OCI-LY7 (cell line): ENCODE measurements at regions not wholly inside any gene's neighbourhood (a gene's known extent, or its start where the extent isn't known, plus 50 kb on each side); places are given as distances from the start of the nearest gene placed in this dataset.

Source experiments
- BruUV-seq: library from RNA; stranded (reverse); fragments of 400-500 nt; replicated peaks from 2 replicates; lab custom pipeline; 2021; lab: Mats Ljungman, UMichigan
- CTCF ChIA-PET: fragments of 300-600 bp; sonication (Branson Sonifier 250); formaldehyde crosslinking; loops from one replicate; lab custom pipeline; 2022; ENCODE audit warnings: antibody characterized with exemption; ENCODE audit not compliant: unreplicated experiment; lab: Charles Lee
- POLR2A ChIA-PET: fragments of 300-600 bp; sonication (Branson Sonifier 250); formaldehyde crosslinking; loops from one replicate; lab custom pipeline; 2022; ENCODE audit warnings: antibody characterized with exemption; lab: Charles Lee
- DNase-seq: peaks from one replicate; pipeline ENCODE4 v3.0.0-alpha.2; 2015; ENCODE audit warnings: low spot score
- H2AFZ ChIP-seq: fragments of 200-600 bp; sonication (generic), shearing (Covaris generic); 2 replicates; pipeline ENCODE4 v1.6.1; 2014; ENCODE audit warnings: mild to moderate bottlenecking, antibody characterized with exemption, low read length, moderate library complexity
- H3K27ac ChIP-seq: fragments of 200-600 bp; sonication (generic); 2 replicates; pipeline ENCODE4 v1.5.1; 2014; ENCODE audit warnings: mixed run types, low read depth, mild to moderate bottlenecking, moderate library complexity, low read length, inconsistent platforms; ENCODE audit not compliant: poor library complexity, severe bottlenecking
- H3K36me3 ChIP-seq: fragments of 200-600 bp; sonication (generic); 2 replicates; pipeline ENCODE4 v1.6.1; 2014; ENCODE audit warnings: mild to moderate bottlenecking, antibody characterized with exemption, low read length, moderate library complexity, mixed read lengths; ENCODE audit not compliant: insufficient read depth
- H3K4me1 ChIP-seq: fragments of 200-600 bp; sonication (generic); 2 replicates; pipeline ENCODE4 v1.5.1; 2014; ENCODE audit warnings: mild to moderate bottlenecking, low read length; ENCODE audit not compliant: insufficient read depth, poor library complexity, severe bottlenecking
- H3K4me2 ChIP-seq: fragments of 200-600 bp; sonication (generic); 2 replicates; pipeline ENCODE4 v1.6.1; 2014; ENCODE audit warnings: mild to moderate bottlenecking, low read length
- H3K4me3 ChIP-seq: fragments of 200-600 bp; sonication (generic); 2 replicates; pipeline ENCODE4 v1.5.1; 2014; ENCODE audit warnings: mild to moderate bottlenecking, low read depth, low read length; ENCODE audit not compliant: poor library complexity, severe bottlenecking
- H3K79me2 ChIP-seq: fragments of 200-600 bp; sonication (generic); 2 replicates; pipeline ENCODE4 v1.6.1; 2016; ENCODE audit warnings: low read depth, mild to moderate bottlenecking, low read length, moderate library complexity, mixed read lengths; ENCODE audit not compliant: insufficient read depth
- H3K9me2 ChIP-seq: fragments of 200-600 bp; sonication (generic); 2 replicates; pipeline ENCODE4 v1.6.1; 2016; ENCODE audit warnings: mild to moderate bottlenecking, low read length, mixed read lengths; ENCODE audit not compliant: insufficient read depth
- H3K9me3 ChIP-seq: fragments of 200-600 bp; sonication (generic); 2 replicates; pipeline ENCODE4 v1.6.1; 2014; ENCODE audit warnings: mild to moderate bottlenecking, mixed run types, low read length, mixed read lengths
- H4K20me1 ChIP-seq: fragments of 200-600 bp; sonication (generic); 2 replicates; pipeline ENCODE4 v1.6.1; 2014; ENCODE audit warnings: mild to moderate bottlenecking, antibody characterized with exemption, low read length, moderate library complexity, mixed read lengths; ENCODE audit not compliant: insufficient read depth
- CTCF ChIP-seq: fragments of 200-600 bp; sonication (generic); conservative IDR thresholded peaks from 2 replicates; pipeline ENCODE4 v1.5.1; 2014; ENCODE audit warnings: mild to moderate bottlenecking, antibody characterized with exemption, low read length, moderate library complexity, mixed read lengths
- EZH2phosphoT487 ChIP-seq: fragments of 200-600 bp; sonication (generic); IDR thresholded peaks from 2 replicates; pipeline ENCODE4 v1.6.1; 2018; ENCODE audit warnings: low read depth, borderline replicate concordance, mild to moderate bottlenecking, mixed run types, antibody characterized with exemption, low read length, moderate library complexity, mixed read lengths
- intact Hi-C: fragments of 100-400 bp; cut with micrococcal nuclease; formaldehyde crosslinking; loops from one replicate; pipeline ENCODE4 v1.10.0; 2022; ENCODE audit not compliant: unreplicated experiment

GRCh38 chr5:36769129-36769770 is 107.3 kb upstream of the NIPBL start:
- Histone ChIP-seq H3K4me2 (no peak overlapping the region), H2AFZ (no peak overlapping the region), H3K4me1 (no peaks in the 10 kb centered on the region), H3K79me2 (no peaks in the 10 kb centered on the region), H4K20me1 (no peaks in the 10 kb centered on the region), H3K4me3 (no peak overlapping the region), H3K36me3 (no peaks in the 10 kb centered on the region), H3K9me2 (no peaks in the 10 kb centered on the region), H3K27ac (no peak overlapping the region), H3K9me3 (no peaks in the 10 kb centered on the region)
- DNase-seq = no peak
- ChIA-PET POLR2A (interaction anchor here (0.6 kb wide), 2 partner anchors 170 to 215 kb away, joined by 3 read pairs; no protein-coding TSS in a partner anchor), CTCF (no interaction called here)
- intact Hi-C loops = no loop called here
- TF ChIP-seq EZH2phosphoT487 (no peak), CTCF (no peak)
- no TSS peak for BruUV-seq

GRCh38 chr5:36770125-36770524 is 106.4 kb upstream of the NIPBL start:
- no peaks in the 10 kb centered on the region for H3K4me1 ChIP-seq
- no TSS peak for BruUV-seq
- no peaks in the 10 kb centered on the region for H3K9me2 ChIP-seq
- H3K9me3 ChIP-seq = no peaks in the 10 kb centered on the region
- CTCF ChIA-PET = no interaction called here
- H3K36me3 ChIP-seq = no peaks in the 10 kb centered on the region
- no peak overlapping the region for H3K4me3 ChIP-seq
- no peak for DNase-seq
- no peak overlapping the region for H3K27ac ChIP-seq
- no peaks in the 10 kb centered on the region for H3K79me2 ChIP-seq
- intact Hi-C loops = no loop called here
- POLR2A ChIA-PET = no interaction called here
- no peak overlapping the region for H2AFZ ChIP-seq
- H3K4me2 ChIP-seq = no peak overlapping the region
- no peak for TF ChIP-seq CTCF
- TF ChIP-seq EZH2phosphoT487 = no peak
- H4K20me1 ChIP-seq = no peaks in the 10 kb centered on the region
